GM12874 (cell line): ENCODE measurements at regions not wholly inside any gene's neighbourhood (a gene's known extent, or its start where the extent isn't known, plus 50 kb on each side); places are given as distances from the start of the nearest gene placed in this dataset.

Source experiments
- CTCF ChIP-seq: IDR thresholded peaks from 2 replicates; pipeline ENCODE4 v1.5.1; 2011; ENCODE audit warnings: low read depth, mild to moderate bottlenecking, control low read depth, low read length, moderate library complexity; ENCODE audit not compliant: insufficient read depth

- TF ChIP-seq CTCF = no peak
These were observed 201.7 kb upstream of the KLF14 start for GRCh38 chr7:130935564-130936157.

GRCh38 chr7:130936202-130936931, 202.4 kb upstream of the KLF14 start:
- no peak for TF ChIP-seq CTCF

DNA sequence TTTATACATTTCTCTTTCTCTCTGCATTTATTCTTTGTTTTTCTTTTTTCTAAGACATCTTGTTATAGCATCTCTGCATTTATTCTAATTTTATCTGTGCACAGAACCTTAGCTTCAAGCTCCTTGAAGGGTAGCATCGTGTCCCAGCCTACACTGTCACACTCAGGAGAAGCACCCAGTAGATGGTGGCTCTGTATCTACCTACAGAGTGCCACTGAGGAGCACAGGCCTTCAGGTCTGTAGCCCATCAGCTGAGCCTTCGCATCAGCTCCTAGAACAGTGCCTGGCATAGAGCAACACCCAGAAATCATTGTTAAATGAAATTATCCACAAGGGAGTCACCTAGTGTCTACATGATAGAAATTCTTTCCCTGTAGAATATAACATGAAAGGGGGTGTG, 203.0 kb upstream of the KLF14 start:
- TF ChIP-seq CTCF = no peak

GRCh38 chr7:130937830-130938229, 203.8 kb upstream of the KLF14 start:
- TF ChIP-seq CTCF = no peak

- TF ChIP-seq CTCF = no peak
These were observed 204.7 kb upstream of the KLF14 start for GRCh38 chr7:130938661-130939060.

GRCh38 chr7:130939321-130940095, 205.5 kb upstream of the KLF14 start:
- TF ChIP-seq CTCF = no peak

DNA sequence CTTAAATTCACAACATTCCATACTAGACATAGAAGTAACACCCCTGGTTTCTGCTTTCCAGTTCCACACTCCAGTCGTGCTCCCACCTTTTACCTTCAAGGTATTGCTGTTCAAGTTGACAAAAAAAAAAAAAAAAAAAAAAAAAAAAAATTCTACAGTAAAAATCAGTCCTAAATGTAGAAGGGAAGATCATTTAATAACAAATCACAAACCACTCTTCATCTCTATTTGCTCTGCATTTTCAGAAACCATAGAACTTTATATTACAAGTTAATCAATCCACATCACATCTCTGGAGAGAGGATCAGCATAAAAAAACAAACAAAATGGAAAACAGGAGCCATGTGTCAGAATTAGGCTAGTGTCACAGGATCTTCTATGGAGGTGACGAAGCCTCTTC, 206.3 kb upstream of the KLF14 start:
- no peak for TF ChIP-seq CTCF
